ENCODE measurements at regions not wholly inside any gene's neighbourhood (a gene's known extent, or its start where the extent isn't known, plus 50 kb on each side); places are given as distances from the start of the nearest gene placed in this dataset.

DNA sequence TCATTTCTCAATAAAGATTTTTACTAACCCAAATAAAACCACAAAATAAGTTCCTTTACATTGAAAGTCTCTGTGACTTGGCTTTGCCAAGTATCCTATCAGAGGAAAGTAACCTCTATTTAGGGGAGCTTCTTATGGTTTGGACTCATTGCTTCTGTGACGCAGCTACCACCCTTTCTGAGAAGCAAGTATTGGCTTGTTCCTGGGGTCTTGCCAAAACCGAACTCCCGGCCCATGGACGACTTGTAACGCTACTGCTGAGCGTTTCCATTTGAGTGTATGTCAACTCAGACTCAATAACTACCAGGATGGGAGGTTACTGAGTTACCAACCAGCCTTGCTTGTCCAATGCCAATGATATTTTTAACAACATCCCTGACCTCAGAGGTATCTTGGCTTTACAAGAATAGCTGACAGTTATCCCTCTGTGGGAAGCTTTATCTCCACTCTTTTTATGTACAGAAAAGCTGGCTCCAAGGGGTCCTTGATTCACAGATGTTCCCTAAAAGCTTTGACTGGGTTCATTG lies 911.9 kb downstream of the TTLL7 start (continued):
- TF ChIP-seq, protein P1, sequence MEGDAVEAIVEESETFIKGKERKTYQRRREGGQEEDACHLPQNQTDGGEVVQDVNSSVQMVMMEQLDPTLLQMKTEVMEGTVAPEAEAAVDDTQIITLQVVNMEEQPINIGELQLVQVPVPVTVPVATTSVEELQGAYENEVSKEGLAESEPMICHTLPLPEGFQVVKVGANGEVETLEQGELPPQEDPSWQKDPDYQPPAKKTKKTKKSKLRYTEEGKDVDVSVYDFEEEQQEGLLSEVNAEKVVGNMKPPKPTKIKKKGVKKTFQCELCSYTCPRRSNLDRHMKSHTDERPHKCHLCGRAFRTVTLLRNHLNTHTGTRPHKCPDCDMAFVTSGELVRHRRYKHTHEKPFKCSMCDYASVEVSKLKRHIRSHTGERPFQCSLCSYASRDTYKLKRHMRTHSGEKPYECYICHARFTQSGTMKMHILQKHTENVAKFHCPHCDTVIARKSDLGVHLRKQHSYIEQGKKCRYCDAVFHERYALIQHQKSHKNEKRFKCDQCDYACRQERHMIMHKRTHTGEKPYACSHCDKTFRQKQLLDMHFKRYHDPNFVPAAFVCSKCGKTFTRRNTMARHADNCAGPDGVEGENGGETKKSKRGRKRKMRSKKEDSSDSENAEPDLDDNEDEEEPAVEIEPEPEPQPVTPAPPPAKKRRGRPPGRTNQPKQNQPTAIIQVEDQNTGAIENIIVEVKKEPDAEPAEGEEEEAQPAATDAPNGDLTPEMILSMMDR (IDR thresholded peaks at IDR 0.05) = no peak
- no peak for TF ChIP-seq RELA (CRISPR knock-in tag; IDR thresholded peaks at IDR 0.05; ENCODE audit: borderline replicate concordance)
- TF ChIP-seq ZNF121 (CRISPR knock-in tag; IDR thresholded peaks at IDR 0.05) = no peak
- no peak for TF ChIP-seq IRF2 (CRISPR knock-in tag; IDR thresholded peaks at IDR 0.05; ENCODE audit: borderline replicate concordance, low read depth)

DNA sequence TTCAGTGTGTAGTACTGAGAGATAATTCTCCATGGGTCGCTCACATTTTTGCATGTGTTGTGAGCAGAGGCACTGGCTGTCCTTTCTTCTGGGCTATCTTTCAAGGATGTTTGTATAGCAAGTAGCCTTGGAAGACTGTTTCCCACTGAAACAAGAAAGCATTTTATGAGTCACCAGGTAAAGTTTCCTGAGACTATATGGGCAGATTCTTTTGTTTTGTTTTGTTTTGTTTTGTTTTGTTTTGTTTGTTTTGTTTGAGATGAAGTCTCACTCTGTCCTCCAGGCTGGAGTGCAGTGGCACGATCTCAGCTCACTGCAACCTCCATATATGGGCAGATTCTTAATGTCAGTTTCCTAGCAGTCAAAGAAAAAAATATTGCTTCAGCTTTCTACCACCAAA lies 912.6 kb downstream of the TTLL7 start:
- peaks cover 4% of the 10 kb centered on the region for H3K9me3 Mint-ChIP-seq
- no peaks in the 10 kb centered on the region for H3K27me3 Mint-ChIP-seq (ENCODE audit: low read depth)
- TF ChIP-seq, protein P2, sequence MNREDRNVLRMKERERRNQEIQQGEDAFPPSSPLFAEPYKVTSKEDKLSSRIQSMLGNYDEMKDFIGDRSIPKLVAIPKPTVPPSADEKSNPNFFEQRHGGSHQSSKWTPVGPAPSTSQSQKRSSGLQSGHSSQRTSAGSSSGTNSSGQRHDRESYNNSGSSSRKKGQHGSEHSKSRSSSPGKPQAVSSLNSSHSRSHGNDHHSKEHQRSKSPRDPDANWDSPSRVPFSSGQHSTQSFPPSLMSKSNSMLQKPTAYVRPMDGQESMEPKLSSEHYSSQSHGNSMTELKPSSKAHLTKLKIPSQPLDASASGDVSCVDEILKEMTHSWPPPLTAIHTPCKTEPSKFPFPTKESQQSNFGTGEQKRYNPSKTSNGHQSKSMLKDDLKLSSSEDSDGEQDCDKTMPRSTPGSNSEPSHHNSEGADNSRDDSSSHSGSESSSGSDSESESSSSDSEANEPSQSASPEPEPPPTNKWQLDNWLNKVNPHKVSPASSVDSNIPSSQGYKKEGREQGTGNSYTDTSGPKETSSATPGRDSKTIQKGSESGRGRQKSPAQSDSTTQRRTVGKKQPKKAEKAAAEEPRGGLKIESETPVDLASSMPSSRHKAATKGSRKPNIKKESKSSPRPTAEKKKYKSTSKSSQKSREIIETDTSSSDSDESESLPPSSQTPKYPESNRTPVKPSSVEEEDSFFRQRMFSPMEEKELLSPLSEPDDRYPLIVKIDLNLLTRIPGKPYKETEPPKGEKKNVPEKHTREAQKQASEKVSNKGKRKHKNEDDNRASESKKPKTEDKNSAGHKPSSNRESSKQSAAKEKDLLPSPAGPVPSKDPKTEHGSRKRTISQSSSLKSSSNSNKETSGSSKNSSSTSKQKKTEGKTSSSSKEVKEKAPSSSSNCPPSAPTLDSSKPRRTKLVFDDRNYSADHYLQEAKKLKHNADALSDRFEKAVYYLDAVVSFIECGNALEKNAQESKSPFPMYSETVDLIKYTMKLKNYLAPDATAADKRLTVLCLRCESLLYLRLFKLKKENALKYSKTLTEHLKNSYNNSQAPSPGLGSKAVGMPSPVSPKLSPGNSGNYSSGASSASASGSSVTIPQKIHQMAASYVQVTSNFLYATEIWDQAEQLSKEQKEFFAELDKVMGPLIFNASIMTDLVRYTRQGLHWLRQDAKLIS (CRISPR knock-in tag; IDR thresholded peaks at IDR 0.05; ENCODE audit: borderline replicate concordance) = no peak
- TF ChIP-seq IRF2 (CRISPR knock-in tag; IDR thresholded peaks at IDR 0.05; ENCODE audit: borderline replicate concordance, low read depth) = no peak
- no peak for TF ChIP-seq NR2C2 (CRISPR knock-in tag; IDR thresholded peaks at IDR 0.05)
- no peak overlapping the region for H3K27ac Mint-ChIP-seq
- peaks cover 18% of the 10 kb centered on the region for H3K4me1 Mint-ChIP-seq
- POLR2A ChIA-PET = interaction anchor here (0.8 kb wide), 1 partner anchor 8 kb away, joined by 4 read pairs; no protein-coding TSS in a partner anchor
- CTCF ChIA-PET = no interaction called here
- no peak overlapping the region for H3K4me3 Mint-ChIP-seq
- peaks cover 4% of the 10 kb centered on the region; the same call in 1 of the 2 replicates for H3K36me3 Mint-ChIP-seq
- no peak for ATAC-seq
- no peak for DNase-seq (ENCODE audit: low spot score)

DNA sequence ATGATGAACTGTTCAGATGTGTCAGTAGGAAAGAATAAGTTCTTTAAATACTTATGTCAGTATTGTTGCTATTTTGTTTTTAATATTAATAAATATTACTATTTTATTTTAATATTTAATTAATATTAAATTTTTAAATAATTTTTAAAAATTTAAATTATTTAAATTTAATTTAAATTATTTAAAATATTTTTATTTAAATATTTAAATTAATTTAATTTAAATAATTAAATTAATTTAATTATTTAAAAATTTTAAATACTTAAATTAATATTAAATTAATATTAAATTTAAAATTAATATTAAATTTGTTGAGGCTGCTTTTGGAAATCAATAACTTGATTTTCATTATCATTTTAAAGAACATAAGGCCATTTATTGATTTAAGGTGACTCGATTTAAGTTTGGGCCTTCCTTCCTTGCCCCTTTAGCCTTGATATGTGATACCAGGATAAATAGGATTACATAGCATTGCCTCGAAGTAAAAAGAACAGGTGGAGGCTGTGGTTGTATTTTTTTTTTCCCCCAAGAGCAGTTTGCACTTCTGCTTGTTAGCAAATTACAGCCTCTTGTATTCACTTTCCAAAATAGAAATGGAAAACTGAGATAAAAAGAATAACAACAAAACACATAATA lies 915.2 kb downstream of the TTLL7 start:
- ChIA-PET CTCF (no interaction called here), POLR2A (no interaction called here)
- ATAC-seq (no peak), DNase-seq (ENCODE audit: low spot score) (no peak)
- H3K4me1 Mint-ChIP-seq = peaks cover 23% of the 10 kb centered on the region
- H3K4me3 Mint-ChIP-seq = no peak overlapping the region
- peaks cover 14% of the 10 kb centered on the region for H3K36me3 Mint-ChIP-seq
- no peaks in the 10 kb centered on the region for H3K27me3 Mint-ChIP-seq (ENCODE audit: low read depth)
- H3K27ac Mint-ChIP-seq = no peak overlapping the region
- H3K9me3 Mint-ChIP-seq = peaks cover 15% of the 10 kb centered on the region
- TF ChIP-seq, protein P3, sequence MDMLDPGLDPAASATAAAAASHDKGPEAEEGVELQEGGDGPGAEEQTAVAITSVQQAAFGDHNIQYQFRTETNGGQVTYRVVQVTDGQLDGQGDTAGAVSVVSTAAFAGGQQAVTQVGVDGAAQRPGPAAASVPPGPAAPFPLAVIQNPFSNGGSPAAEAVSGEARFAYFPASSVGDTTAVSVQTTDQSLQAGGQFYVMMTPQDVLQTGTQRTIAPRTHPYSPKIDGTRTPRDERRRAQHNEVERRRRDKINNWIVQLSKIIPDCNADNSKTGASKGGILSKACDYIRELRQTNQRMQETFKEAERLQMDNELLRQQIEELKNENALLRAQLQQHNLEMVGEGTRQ (CRISPR knock-in tag; IDR thresholded peaks at IDR 0.05) = no peak
- TF ChIP-seq, protein P4, sequence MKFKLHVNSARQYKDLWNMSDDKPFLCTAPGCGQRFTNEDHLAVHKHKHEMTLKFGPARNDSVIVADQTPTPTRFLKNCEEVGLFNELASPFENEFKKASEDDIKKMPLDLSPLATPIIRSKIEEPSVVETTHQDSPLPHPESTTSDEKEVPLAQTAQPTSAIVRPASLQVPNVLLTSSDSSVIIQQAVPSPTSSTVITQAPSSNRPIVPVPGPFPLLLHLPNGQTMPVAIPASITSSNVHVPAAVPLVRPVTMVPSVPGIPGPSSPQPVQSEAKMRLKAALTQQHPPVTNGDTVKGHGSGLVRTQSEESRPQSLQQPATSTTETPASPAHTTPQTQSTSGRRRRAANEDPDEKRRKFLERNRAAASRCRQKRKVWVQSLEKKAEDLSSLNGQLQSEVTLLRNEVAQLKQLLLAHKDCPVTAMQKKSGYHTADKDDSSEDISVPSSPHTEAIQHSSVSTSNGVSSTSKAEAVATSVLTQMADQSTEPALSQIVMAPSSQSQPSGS (CRISPR knock-in tag; IDR thresholded peaks at IDR 0.05; ENCODE audit: borderline replicate concordance, low read depth) = no peak
- TF ChIP-seq CREM (CRISPR knock-in tag; IDR thresholded peaks at IDR 0.05) = no peak
- TF ChIP-seq, protein P5, sequence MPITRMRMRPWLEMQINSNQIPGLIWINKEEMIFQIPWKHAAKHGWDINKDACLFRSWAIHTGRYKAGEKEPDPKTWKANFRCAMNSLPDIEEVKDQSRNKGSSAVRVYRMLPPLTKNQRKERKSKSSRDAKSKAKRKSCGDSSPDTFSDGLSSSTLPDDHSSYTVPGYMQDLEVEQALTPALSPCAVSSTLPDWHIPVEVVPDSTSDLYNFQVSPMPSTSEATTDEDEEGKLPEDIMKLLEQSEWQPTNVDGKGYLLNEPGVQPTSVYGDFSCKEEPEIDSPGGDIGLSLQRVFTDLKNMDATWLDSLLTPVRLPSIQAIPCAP (CRISPR knock-in tag; IDR thresholded peaks at IDR 0.05) = no peak
- TF ChIP-seq, protein P1 (IDR thresholded peaks at IDR 0.05) = no peak
- peak; percentile 99; the same call in 1 of the 2 replicates for TF ChIP-seq HMGA2 (CRISPR knock-in tag; IDR thresholded peaks at IDR 0.05)
- TF ChIP-seq ZNF121 (CRISPR knock-in tag; IDR thresholded peaks at IDR 0.05) = no peak
